Heart left ventricle (tissue), 13 donors: ENCODE measurements at regions not wholly inside any gene's neighbourhood (a gene's known extent, or its start where the extent isn't known, plus 50 kb on each side); places are given as distances from the start of the nearest gene placed in this dataset.

ENCODE experiments used
- CTCF ChIP-seq, 12 donors: fragments of 200-600 bp; sonication (generic) in 4 of 12; IDR thresholded peaks; one replicate each; pipeline versions ENCODE4 v1.5.0 to v1.8.0; 2018 to 2022; ENCODE audit warnings: antibody characterized with exemption in 12 of 12, mild to moderate bottlenecking in 5 of 12
- POLR2A ChIP-seq, 2 donors: fragments of 450-650 bp; IDR thresholded peaks; one replicate each; pipeline ENCODE4 v1.6.1; 2017; ENCODE audit warnings: antibody characterized with exemption in 2 of 2, mild to moderate bottlenecking in 2 of 2, moderate library complexity in 2 of 2
- donor health status: ischemic (EF 13 %, LVEDD 7.1; RV severe dilation, severe dysfunction).
- donor health status: DM: no; HTN: yes; CAD: no.
- donor health status: DM: no; HTN: no; CAD: no.
- donor health status: ischemic (EF 25% LVEDD 6.9; RV normal size, moderate dysfunction).
- donor health status: ischemic (EF 25% LVEDD 5.7; RV mildly dilated, moderate dysfunction).
- donor health status: ischemic (EF 35%, LVEDD 5.7; RV mildly dilated, moderate dysfunction).
- donor health status: nonischemic (EF 11% LVEDD 7.7; RV severe dilation, severe dysfunction).
- donor health status: DM: yes; HTN: yes; CAD: no.
- donor health status: PGD.
- donor health status: ischemic (EF 29% LVEDD 5.4; RV normal size, mild dysfunction).
- donor health status: nonischemic (EF 23%, LVEDD 6.1; RV moderate dilation, normal function).

GRCh38 chr18:22499421-22499820 lies 81.7 kb upstream of the CTAGE1 start:
- TF ChIP-seq CTCF (IDR thresholded peaks at IDR 0.05) (no peak), POLR2A (IDR thresholded peaks at IDR 0.05) (no peak)
